Keratinocyte (primary cell): ENCODE measurements at regions not wholly inside any gene's neighbourhood (a gene's known extent, or its start where the extent isn't known, plus 50 kb on each side); places are given as distances from the start of the nearest gene placed in this dataset.

Experiments used
- DNase-seq: peaks from one replicate; pipeline ENCODE4 v3.0.0-alpha.2; 2011; ENCODE audit warnings: low read depth, missing footprints, low spot score
- FAIRE-seq: peaks from 2 replicates; lab custom pipeline; 2011; peaks lifted over from hg19 to GRCh38; lab: Jason Lieb, UNC
- H2AFZ ChIP-seq: 2 replicates; pipeline ENCODE4 v1.6.0; 2012; ENCODE audit warnings: low read length, control low read depth, inconsistent platforms; ENCODE audit not compliant: control insufficient read depth
- H3K27ac ChIP-seq: 2 replicates; pipeline ENCODE4 v1.5.1; 2011; ENCODE audit warnings: low read length; ENCODE audit not compliant: control insufficient read depth, insufficient read depth
- H3K27me3 ChIP-seq: 3 replicates; pipeline ENCODE4 v1.6.0; 2011; ENCODE audit warnings: low read length; ENCODE audit not compliant: control insufficient read depth, insufficient read depth; ENCODE audit errors: extremely low read depth
- H3K36me3 ChIP-seq, 2 experiments: 2 replicates in 1 of 2; 3 replicates in 1 of 2; pipeline ENCODE4 v1.5.1; 2011; ENCODE audit warnings: low read length in 2 of 2, mild to moderate bottlenecking in 1 of 2; ENCODE audit not compliant: control insufficient read depth in 2 of 2, insufficient read depth in 2 of 2; ENCODE audit errors: extremely low read depth in 1 of 2
- H3K4me1 ChIP-seq: 3 replicates; pipeline ENCODE4 v1.5.1; 2011; ENCODE audit warnings: low read length; ENCODE audit not compliant: control insufficient read depth, insufficient read depth; ENCODE audit errors: extremely low read depth
- H3K4me2 ChIP-seq: 3 replicates; pipeline ENCODE4 v1.6.0; 2011; ENCODE audit warnings: low read depth, low read length; ENCODE audit not compliant: control insufficient read depth, insufficient read depth; ENCODE audit errors: extremely low read depth
- H3K4me3 ChIP-seq, 3 experiments: fragments of 200-600 bp in 1 of 3; sonication (generic) in 1 of 3; 2 replicates in 2 of 3; 3 replicates in 1 of 3; pipeline ENCODE4 v1.5.1; 2011 to 2016; ENCODE audit warnings: low read length in 3 of 3, mild to moderate bottlenecking in 3 of 3, control low read depth in 2 of 3, inconsistent platforms in 1 of 3, low read depth in 1 of 3, mixed read lengths in 1 of 3, mixed run types in 1 of 3, moderate library complexity in 1 of 3; ENCODE audit not compliant: control insufficient read depth in 2 of 3, insufficient read depth in 2 of 3; ENCODE audit errors: extremely low read depth in 1 of 3
- H3K79me2 ChIP-seq: 2 replicates; pipeline ENCODE4 v1.6.0; 2012; ENCODE audit warnings: low read length; ENCODE audit not compliant: control insufficient read depth, insufficient read depth
- H3K9ac ChIP-seq: 3 replicates; pipeline ENCODE4 v1.6.0; 2011; ENCODE audit warnings: low read length; ENCODE audit not compliant: control insufficient read depth, insufficient read depth; ENCODE audit errors: extremely low read depth
- H3K9me1 ChIP-seq: 3 replicates; pipeline ENCODE4 v1.6.0; 2011; ENCODE audit warnings: low read length; ENCODE audit not compliant: control insufficient read depth, insufficient read depth; ENCODE audit errors: extremely low read depth
- H3K9me3 ChIP-seq: 2 replicates; pipeline ENCODE4 v1.5.1; 2012; ENCODE audit warnings: low read depth, low read length; ENCODE audit not compliant: control insufficient read depth
- H4K20me1 ChIP-seq: 3 replicates; pipeline ENCODE4 v1.6.0; 2011; ENCODE audit warnings: low read length; ENCODE audit not compliant: control insufficient read depth, insufficient read depth; ENCODE audit errors: extremely low read depth
- EZH2 ChIP-seq: IDR thresholded peaks from one replicate; pipeline ENCODE4 v1.6.1; 2012; ENCODE audit warnings: inconsistent platforms, mild to moderate bottlenecking, low read length, moderate library complexity
- dilution Hi-C: fragments of 300-500 bp; cut with MboI; formaldehyde crosslinking; loops from one replicate; pipeline ENCODE4 v1.7.0; 2020; ENCODE audit warnings: low sequenced_read_pairs; ENCODE audit not compliant: extremely low pct_ligation_motif_present
- TF ChIP-seq, protein P1 (sequence below), 3 experiments: IDR thresholded peaks in 1 of 3; conservative IDR thresholded peaks in 1 of 3; optimal IDR thresholded peaks in 1 of 3; 2 replicates in 2 of 3; 3 replicates in 1 of 3; pipeline versions ENCODE3 to v1.5.1; 2011; ENCODE audit warnings: low read length in 3 of 3, mild to moderate bottlenecking in 3 of 3, moderate library complexity in 2 of 3, control low read depth in 1 of 3, inconsistent platforms in 1 of 3; ENCODE audit not compliant: insufficient read depth in 2 of 3; ENCODE audit errors: extremely low read depth in 1 of 3

DNA sequence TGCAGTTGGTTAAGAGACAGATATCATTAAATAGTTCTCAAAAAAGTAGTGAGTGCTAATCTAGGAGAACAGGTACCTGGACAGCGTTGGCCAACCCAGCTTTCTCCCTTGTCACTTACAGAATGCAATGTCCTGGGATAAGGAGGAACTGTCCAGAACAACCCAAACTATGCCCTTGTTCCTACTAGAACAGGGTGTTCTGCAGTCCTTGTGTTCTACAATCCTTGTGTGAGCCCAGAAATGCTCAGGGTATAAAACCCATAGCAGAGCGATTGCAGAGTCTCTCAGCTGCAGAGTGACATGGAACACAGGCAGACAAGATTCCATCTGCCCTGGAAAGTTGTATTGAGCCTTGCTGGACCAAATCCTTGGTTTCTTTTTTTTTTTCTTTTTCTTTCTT, 83.5 kb upstream of the VANGL1 start:
- no peaks in the 10 kb centered on the region for H3K36me3 ChIP-seq
- no peaks in the 10 kb centered on the region for H3K27me3 ChIP-seq
- H3K4me3 ChIP-seq, result no peak overlapping the region
- FAIRE-seq (no peak), DNase-seq (no peak)
- TF ChIP-seq EZH2, result no peak
- TF ChIP-seq, protein P1, sequence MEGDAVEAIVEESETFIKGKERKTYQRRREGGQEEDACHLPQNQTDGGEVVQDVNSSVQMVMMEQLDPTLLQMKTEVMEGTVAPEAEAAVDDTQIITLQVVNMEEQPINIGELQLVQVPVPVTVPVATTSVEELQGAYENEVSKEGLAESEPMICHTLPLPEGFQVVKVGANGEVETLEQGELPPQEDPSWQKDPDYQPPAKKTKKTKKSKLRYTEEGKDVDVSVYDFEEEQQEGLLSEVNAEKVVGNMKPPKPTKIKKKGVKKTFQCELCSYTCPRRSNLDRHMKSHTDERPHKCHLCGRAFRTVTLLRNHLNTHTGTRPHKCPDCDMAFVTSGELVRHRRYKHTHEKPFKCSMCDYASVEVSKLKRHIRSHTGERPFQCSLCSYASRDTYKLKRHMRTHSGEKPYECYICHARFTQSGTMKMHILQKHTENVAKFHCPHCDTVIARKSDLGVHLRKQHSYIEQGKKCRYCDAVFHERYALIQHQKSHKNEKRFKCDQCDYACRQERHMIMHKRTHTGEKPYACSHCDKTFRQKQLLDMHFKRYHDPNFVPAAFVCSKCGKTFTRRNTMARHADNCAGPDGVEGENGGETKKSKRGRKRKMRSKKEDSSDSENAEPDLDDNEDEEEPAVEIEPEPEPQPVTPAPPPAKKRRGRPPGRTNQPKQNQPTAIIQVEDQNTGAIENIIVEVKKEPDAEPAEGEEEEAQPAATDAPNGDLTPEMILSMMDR (optimal IDR thresholded peaks at IDR 0.05 in 1 of 3, IDR thresholded peaks at IDR 0.05 in 1 of 3, conservative IDR thresholded peaks at IDR 0.05 in 1 of 3; ENCODE audit: extremely low read depth in 1 of 3, insufficient read depth in 2 of 3, low read length in 3 of 3), result no peak
- no peaks in the 10 kb centered on the region for H4K20me1 ChIP-seq
- H3K79me2 ChIP-seq, result no peaks in the 10 kb centered on the region
- no peak overlapping the region for H3K4me2 ChIP-seq
- peaks cover 15% of the 10 kb centered on the region for H3K4me1 ChIP-seq
- no peak overlapping the region for H3K9ac ChIP-seq
- no peaks in the 10 kb centered on the region for H3K9me1 ChIP-seq
- H3K9me3 ChIP-seq, result no peaks in the 10 kb centered on the region
- dilution Hi-C loops, result no loop called here
- H2AFZ ChIP-seq, result no peak overlapping the region
- H3K27ac ChIP-seq, result no peak overlapping the region

DNA sequence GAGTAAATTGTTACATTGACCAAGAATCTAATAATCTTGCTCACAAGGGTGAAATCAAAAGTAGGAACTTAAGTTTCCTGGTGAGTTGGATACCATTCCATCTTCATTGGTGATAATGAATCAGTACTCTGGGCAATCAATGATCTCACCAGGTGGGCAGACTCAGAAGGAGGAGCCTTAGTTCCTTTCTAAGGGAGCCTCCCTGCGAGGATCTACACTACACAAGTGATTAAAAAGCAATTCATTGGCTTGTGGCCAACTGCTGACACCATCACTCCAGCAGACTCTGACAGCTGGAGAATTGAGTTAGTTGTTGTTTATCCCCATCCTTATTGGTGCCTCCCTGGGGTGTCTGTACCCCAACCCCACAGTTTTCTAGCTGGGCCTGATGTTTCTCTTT, 84.1 kb upstream of the VANGL1 start:
- FAIRE-seq, result peak; percentile 97
- Histone ChIP-seq H3K9me1 (no peaks in the 10 kb centered on the region), H3K27me3 (no peaks in the 10 kb centered on the region), H3K4me3 (no peak overlapping the region), H3K4me1 (peaks cover 15% of the 10 kb centered on the region), H2AFZ (no peak overlapping the region), H3K36me3 (no peaks in the 10 kb centered on the region), H4K20me1 (no peaks in the 10 kb centered on the region), H3K9ac (no peak overlapping the region), H3K27ac (no peak overlapping the region), H3K9me3 (no peaks in the 10 kb centered on the region), H3K79me2 (no peaks in the 10 kb centered on the region), H3K4me2 (no peak overlapping the region)
- dilution Hi-C loops, result no loop called here
- no peak for DNase-seq
- TF ChIP-seq, protein P1 (optimal IDR thresholded peaks at IDR 0.05 in 1 of 3, IDR thresholded peaks at IDR 0.05 in 1 of 3, conservative IDR thresholded peaks at IDR 0.05 in 1 of 3; ENCODE audit: extremely low read depth in 1 of 3, insufficient read depth in 2 of 3, low read length in 3 of 3), result no peak
- no peak for TF ChIP-seq EZH2
